ENCODE measurements at regions not wholly inside any gene's neighbourhood (a gene's known extent, or its start where the extent isn't known, plus 50 kb on each side); places are given as distances from the start of the nearest gene placed in this dataset.

GRCh38 chr2:116787848-116788247 is 1026.6 kb upstream of the DDX18 start:
- Histone ChIP-seq H3K9me1 (replicated peaks; ENCODE audit: control insufficient read depth, extremely low read depth, insufficient read depth, low read length) (no peaks in the 10 kb centered on the region), H3K4me1 (ENCODE audit: control insufficient read depth, extremely low read depth, insufficient read depth, low read length) (no peaks in the 10 kb centered on the region), H3K27me3 (ENCODE audit: control insufficient read depth in 2 of 2, insufficient read depth in 2 of 2, low read length in 2 of 2) (no peaks in the 10 kb centered on the region), H3K79me2 (ENCODE audit: control insufficient read depth, insufficient read depth, low read length) (no peaks in the 10 kb centered on the region), H3K27ac (ENCODE audit: insufficient read depth, low read depth, low read length) (no peak overlapping the region), H3K36me3 (ENCODE audit: control insufficient read depth in 2 of 2, extremely low read depth in 1 of 2, insufficient read depth in 2 of 2, low read length in 2 of 2) (no peaks in the 10 kb centered on the region), H4K20me1 (replicated peaks; ENCODE audit: control insufficient read depth, extremely low read depth, insufficient read depth, low read length) (no peaks in the 10 kb centered on the region), H3K4me3 (replicated peaks in 1 of 3; ENCODE audit: insufficient read depth in 1 of 3, low read depth in 1 of 3, low read length in 3 of 3) (no peak overlapping the region), H2AFZ (ENCODE audit: low read depth, low read length) (no peak overlapping the region), H3K9me3 (replicated peaks; ENCODE audit: control insufficient read depth, insufficient read depth, low read length) (no peaks in the 10 kb centered on the region), H3K4me2 (ENCODE audit: insufficient read depth, low read length) (no peak overlapping the region), H3K9ac (replicated peaks; ENCODE audit: extremely low read depth, insufficient read depth, low read length) (no peak overlapping the region)
- CTCF ChIA-PET = no interaction called here
- intact Hi-C loops (cut with micrococcal nuclease) (no loop called here), dilution Hi-C loops (cut with MboI; ENCODE audit: extremely low pct_ligation_motif_present, low sequenced_read_pairs) (no loop called here)
- DNase-seq (ENCODE audit: low read depth, low spot score) = no peak
- TF ChIP-seq POLR2A (IDR thresholded peaks at IDR 0.05; ENCODE audit: low read depth, low read length) = no peak
- POLR2A ChIA-PET = no interaction called here
- no TSS peak for BruUV-seq (replicated peaks)
- FAIRE-seq = no peak

- H3K9me3 ChIP-seq (replicated peaks; ENCODE audit: control insufficient read depth, insufficient read depth, low read length) = peaks cover 4% of the 10 kb centered on the region
- no peaks in the 10 kb centered on the region for H3K27me3 ChIP-seq (ENCODE audit: control insufficient read depth in 2 of 2, insufficient read depth in 2 of 2, low read length in 2 of 2)
- intact Hi-C loops (cut with micrococcal nuclease) (no loop called here), dilution Hi-C loops (cut with MboI; ENCODE audit: extremely low pct_ligation_motif_present, low sequenced_read_pairs) (no loop called here)
- BruUV-seq (replicated peaks) = no TSS peak
- no peaks in the 10 kb centered on the region for H3K4me1 ChIP-seq (ENCODE audit: control insufficient read depth, extremely low read depth, insufficient read depth, low read length)
- H3K27ac ChIP-seq (ENCODE audit: insufficient read depth, low read depth, low read length) = no peak overlapping the region
- H3K4me3 ChIP-seq (replicated peaks in 1 of 3; ENCODE audit: insufficient read depth in 1 of 3, low read depth in 1 of 3, low read length in 3 of 3) = no peak overlapping the region
- DNase-seq (ENCODE audit: low read depth, low spot score) = no peak
- FAIRE-seq = no peak
- POLR2A ChIA-PET = no interaction called here
- H3K36me3 ChIP-seq (ENCODE audit: control insufficient read depth in 2 of 2, extremely low read depth in 1 of 2, insufficient read depth in 2 of 2, low read length in 2 of 2) = no peaks in the 10 kb centered on the region
- no peak overlapping the region for H3K4me2 ChIP-seq (ENCODE audit: insufficient read depth, low read length)
- H3K9me1 ChIP-seq (replicated peaks; ENCODE audit: control insufficient read depth, extremely low read depth, insufficient read depth, low read length) = no peaks in the 10 kb centered on the region
- CTCF ChIA-PET = no interaction called here
- H3K79me2 ChIP-seq (ENCODE audit: control insufficient read depth, insufficient read depth, low read length) = no peaks in the 10 kb centered on the region
- no peaks in the 10 kb centered on the region for H4K20me1 ChIP-seq (replicated peaks; ENCODE audit: control insufficient read depth, extremely low read depth, insufficient read depth, low read length)
- TF ChIP-seq GATA2 (IDR thresholded peaks at IDR 0.05; ENCODE audit: insufficient read depth, insufficient read length, low read depth, low read length) (no peak), EZH2 (IDR thresholded peaks at IDR 0.05; ENCODE audit: borderline replicate concordance, low read depth, low read length, severe bottlenecking) (no peak), MYC (IDR thresholded peaks at IDR 0.05; ENCODE audit: low read depth, low read length) (no peak), FOS (IDR thresholded peaks at IDR 0.05; ENCODE audit: borderline replicate concordance, insufficient read depth, low read length) (no peak), CTCF (IDR thresholded peaks at IDR 0.05; ENCODE audit: extremely low read depth in 1 of 2, insufficient read depth in 1 of 2, low read depth in 1 of 2, low read length in 2 of 2) (no peak), MAX (IDR thresholded peaks at IDR 0.05; ENCODE audit: insufficient read depth, insufficient read length) (no peak), POLR2A (IDR thresholded peaks at IDR 0.05; ENCODE audit: low read depth, low read length) (no peak), JUN (IDR thresholded peaks at IDR 0.05; ENCODE audit: borderline replicate concordance, insufficient read depth, insufficient read length, low read depth) (no peak)
- no peak overlapping the region for H2AFZ ChIP-seq (ENCODE audit: low read depth, low read length)
- H3K9ac ChIP-seq (replicated peaks; ENCODE audit: extremely low read depth, insufficient read depth, low read length) = no peak overlapping the region
Measured at GRCh38 chr2:116802671-116803070, 1011.8 kb upstream of the DDX18 start.
